Mammary epithelial cell (primary cell): ENCODE measurements at regions not wholly inside any gene's neighbourhood (a gene's known extent, or its start where the extent isn't known, plus 50 kb on each side); places are given as distances from the start of the nearest gene placed in this dataset.

Experiments
- EZH2 ChIP-seq: IDR thresholded peaks from 2 replicates; pipeline ENCODE4 v1.6.1; 2012; ENCODE audit warnings: low read length, inconsistent platforms, borderline replicate concordance
- TF ChIP-seq, protein P1 (sequence below), 2 donors: IDR thresholded peaks in 1 of 2; conservative IDR thresholded peaks in 1 of 2; 2 replicates each; pipeline ENCODE4 v1.5.1; 2011 to 2012; ENCODE audit warnings: inconsistent platforms in 2 of 2, low read length in 2 of 2, mild to moderate bottlenecking in 2 of 2, control low read depth in 1 of 2, low read depth in 1 of 2; ENCODE audit not compliant: insufficient read depth in 1 of 2; ENCODE audit errors: extremely low read depth in 1 of 2

DNA sequence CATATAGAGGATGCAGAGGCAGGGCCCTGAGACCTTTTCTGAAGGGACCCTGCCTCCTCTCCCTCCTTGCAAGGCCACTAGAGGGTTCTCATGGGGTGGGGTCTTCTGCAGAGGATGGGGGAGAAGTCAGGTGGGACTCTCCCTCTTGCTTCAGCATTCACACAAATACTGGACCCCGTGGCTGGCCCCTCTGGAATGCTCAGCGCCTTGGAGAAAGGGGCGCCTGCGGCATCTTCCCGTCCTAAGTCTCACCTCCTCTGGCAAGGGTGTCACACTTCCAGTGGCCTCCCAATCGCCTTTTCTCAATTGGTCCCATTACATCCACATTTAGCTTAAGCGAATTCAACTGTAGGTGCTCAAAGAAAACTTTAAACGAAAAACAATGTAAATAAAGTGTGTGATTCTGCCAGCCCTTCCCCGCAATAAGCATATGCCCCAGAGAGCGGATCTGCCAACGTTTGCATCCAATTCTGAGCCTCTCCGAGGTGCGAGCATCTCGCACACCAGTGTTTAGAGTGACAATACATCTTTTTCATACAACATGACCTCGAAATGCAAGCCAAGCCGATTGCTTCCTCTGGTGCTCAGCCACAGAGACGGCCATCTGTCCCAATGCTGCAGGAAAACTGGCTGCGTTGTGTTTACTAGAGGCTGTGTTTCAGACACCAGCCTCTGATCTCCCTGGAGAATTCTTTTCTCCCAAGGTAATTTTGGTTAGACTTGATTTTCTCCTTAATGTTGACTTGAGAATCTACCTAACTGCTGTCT lies 69.1 kb upstream of the WASF3 start:
- TF ChIP-seq, protein P1, sequence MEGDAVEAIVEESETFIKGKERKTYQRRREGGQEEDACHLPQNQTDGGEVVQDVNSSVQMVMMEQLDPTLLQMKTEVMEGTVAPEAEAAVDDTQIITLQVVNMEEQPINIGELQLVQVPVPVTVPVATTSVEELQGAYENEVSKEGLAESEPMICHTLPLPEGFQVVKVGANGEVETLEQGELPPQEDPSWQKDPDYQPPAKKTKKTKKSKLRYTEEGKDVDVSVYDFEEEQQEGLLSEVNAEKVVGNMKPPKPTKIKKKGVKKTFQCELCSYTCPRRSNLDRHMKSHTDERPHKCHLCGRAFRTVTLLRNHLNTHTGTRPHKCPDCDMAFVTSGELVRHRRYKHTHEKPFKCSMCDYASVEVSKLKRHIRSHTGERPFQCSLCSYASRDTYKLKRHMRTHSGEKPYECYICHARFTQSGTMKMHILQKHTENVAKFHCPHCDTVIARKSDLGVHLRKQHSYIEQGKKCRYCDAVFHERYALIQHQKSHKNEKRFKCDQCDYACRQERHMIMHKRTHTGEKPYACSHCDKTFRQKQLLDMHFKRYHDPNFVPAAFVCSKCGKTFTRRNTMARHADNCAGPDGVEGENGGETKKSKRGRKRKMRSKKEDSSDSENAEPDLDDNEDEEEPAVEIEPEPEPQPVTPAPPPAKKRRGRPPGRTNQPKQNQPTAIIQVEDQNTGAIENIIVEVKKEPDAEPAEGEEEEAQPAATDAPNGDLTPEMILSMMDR (conservative IDR thresholded peaks at IDR 0.05 in 1 of 2, IDR thresholded peaks at IDR 0.05 in 1 of 2; ENCODE audit: extremely low read depth in 1 of 2, insufficient read depth in 1 of 2, low read depth in 1 of 2, low read length in 2 of 2): no peak
- TF ChIP-seq EZH2: no peak
